ENCODE measurements at regions not wholly inside any gene's neighbourhood (a gene's known extent, or its start where the extent isn't known, plus 50 kb on each side); places are given as distances from the start of the nearest gene placed in this dataset.

DNA sequence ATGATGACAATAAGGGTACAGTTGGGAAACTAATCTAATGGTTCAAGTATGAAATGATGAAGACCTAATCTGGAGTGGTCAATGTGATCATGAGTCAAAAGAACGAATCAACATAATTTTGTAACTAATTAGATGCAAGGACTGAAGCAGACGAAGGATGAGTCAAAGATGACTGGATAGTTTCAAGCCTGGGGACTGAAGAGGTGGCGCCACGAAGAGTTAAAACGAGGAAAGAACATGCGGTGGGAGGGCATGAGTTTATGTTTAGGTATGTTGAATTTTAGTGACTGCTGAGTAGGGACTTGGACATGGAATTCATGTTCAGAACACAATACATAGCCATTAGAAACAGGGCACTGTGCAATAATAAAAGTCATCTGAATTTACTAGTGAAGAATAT lies 221.5 kb upstream of the FAM241A start:
- Histone ChIP-seq H3F3A (ENCODE audit: insufficient read depth, low read length, poor library complexity, severe bottlenecking) (no peaks in the 10 kb centered on the region), H3K9ac (ENCODE audit: low read length) (no peak overlapping the region)
- TF ChIP-seq TAF1 (IDR thresholded peaks at IDR 0.05; ENCODE audit: low read depth), result no peak

DNA sequence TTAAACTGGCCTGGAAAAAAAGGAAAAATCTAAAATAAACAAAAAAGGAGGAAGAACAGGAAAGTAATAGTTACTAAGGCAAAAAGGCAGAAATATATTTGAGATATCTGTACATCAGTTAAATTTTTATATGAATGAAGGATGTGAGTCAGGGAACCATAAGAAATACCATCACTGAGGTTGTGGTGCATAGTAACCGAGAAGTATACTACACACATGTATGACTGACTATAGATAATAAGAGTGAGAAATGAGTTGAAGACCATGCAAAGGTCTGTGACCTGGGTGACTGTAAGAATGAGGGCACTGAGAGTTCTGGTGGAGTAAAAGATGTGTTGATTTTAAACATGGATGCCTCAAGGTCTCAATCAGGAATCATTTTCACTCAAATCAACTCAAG lies 220.6 kb upstream of the FAM241A start:
- no peaks in the 10 kb centered on the region for H3K36me3 ChIP-seq (ENCODE audit: insufficient read depth, low read length)
- no peak overlapping the region for H3K27ac ChIP-seq (ENCODE audit: low read length)
- H3K79me2 ChIP-seq (replicated peaks; ENCODE audit: insufficient read depth, low read length), result no peaks in the 10 kb centered on the region
- no peak overlapping the region for H2AFZ ChIP-seq (ENCODE audit: low read depth, low read length)
- H3K9me2 ChIP-seq (ENCODE audit: insufficient read depth, low read length), result no peaks in the 10 kb centered on the region
- no peaks in the 10 kb centered on the region for H3K9me3 ChIP-seq (ENCODE audit: low read length)
- H3K4me3 ChIP-seq (ENCODE audit: low read length), result no peak overlapping the region
- TF ChIP-seq SMC3 (conservative IDR thresholded peaks at IDR 0.05; ENCODE audit: poor library complexity) (no peak), TAF1 (IDR thresholded peaks at IDR 0.05; ENCODE audit: low read depth) (no peak), POLR2AphosphoS5 (IDR thresholded peaks at IDR 0.05) (no peak), EZH2 (IDR thresholded peaks at IDR 0.05; ENCODE audit: borderline replicate concordance, insufficient read depth, low read length, poor library complexity, severe bottlenecking) (no peak), RAD21 (conservative IDR thresholded peaks at IDR 0.05) (no peak), MXI1 (conservative IDR thresholded peaks at IDR 0.05; ENCODE audit: poor library complexity, severe bottlenecking) (no peak), EP300 (conservative IDR thresholded peaks at IDR 0.05; ENCODE audit: poor library complexity, severe bottlenecking) (no peak)
- TF ChIP-seq, protein P1, sequence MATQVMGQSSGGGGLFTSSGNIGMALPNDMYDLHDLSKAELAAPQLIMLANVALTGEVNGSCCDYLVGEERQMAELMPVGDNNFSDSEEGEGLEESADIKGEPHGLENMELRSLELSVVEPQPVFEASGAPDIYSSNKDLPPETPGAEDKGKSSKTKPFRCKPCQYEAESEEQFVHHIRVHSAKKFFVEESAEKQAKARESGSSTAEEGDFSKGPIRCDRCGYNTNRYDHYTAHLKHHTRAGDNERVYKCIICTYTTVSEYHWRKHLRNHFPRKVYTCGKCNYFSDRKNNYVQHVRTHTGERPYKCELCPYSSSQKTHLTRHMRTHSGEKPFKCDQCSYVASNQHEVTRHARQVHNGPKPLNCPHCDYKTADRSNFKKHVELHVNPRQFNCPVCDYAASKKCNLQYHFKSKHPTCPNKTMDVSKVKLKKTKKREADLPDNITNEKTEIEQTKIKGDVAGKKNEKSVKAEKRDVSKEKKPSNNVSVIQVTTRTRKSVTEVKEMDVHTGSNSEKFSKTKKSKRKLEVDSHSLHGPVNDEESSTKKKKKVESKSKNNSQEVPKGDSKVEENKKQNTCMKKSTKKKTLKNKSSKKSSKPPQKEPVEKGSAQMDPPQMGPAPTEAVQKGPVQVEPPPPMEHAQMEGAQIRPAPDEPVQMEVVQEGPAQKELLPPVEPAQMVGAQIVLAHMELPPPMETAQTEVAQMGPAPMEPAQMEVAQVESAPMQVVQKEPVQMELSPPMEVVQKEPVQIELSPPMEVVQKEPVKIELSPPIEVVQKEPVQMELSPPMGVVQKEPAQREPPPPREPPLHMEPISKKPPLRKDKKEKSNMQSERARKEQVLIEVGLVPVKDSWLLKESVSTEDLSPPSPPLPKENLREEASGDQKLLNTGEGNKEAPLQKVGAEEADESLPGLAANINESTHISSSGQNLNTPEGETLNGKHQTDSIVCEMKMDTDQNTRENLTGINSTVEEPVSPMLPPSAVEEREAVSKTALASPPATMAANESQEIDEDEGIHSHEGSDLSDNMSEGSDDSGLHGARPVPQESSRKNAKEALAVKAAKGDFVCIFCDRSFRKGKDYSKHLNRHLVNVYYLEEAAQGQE (IDR thresholded peaks at IDR 0.05; ENCODE audit: borderline replicate concordance), result no peak
- TF ChIP-seq, protein P2, sequence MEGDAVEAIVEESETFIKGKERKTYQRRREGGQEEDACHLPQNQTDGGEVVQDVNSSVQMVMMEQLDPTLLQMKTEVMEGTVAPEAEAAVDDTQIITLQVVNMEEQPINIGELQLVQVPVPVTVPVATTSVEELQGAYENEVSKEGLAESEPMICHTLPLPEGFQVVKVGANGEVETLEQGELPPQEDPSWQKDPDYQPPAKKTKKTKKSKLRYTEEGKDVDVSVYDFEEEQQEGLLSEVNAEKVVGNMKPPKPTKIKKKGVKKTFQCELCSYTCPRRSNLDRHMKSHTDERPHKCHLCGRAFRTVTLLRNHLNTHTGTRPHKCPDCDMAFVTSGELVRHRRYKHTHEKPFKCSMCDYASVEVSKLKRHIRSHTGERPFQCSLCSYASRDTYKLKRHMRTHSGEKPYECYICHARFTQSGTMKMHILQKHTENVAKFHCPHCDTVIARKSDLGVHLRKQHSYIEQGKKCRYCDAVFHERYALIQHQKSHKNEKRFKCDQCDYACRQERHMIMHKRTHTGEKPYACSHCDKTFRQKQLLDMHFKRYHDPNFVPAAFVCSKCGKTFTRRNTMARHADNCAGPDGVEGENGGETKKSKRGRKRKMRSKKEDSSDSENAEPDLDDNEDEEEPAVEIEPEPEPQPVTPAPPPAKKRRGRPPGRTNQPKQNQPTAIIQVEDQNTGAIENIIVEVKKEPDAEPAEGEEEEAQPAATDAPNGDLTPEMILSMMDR (IDR thresholded peaks at IDR 0.05; ENCODE audit: poor library complexity, severe bottlenecking), result no peak
- no peak overlapping the region for H3K9ac ChIP-seq (ENCODE audit: low read length)
- no peaks in the 10 kb centered on the region for H4K20me1 ChIP-seq (ENCODE audit: insufficient read depth)
- H3K27me3 ChIP-seq (ENCODE audit: insufficient read depth, low read depth, low read length), result no peaks in the 10 kb centered on the region
- no peaks in the 10 kb centered on the region for H3F3A ChIP-seq (ENCODE audit: insufficient read depth, low read length, poor library complexity, severe bottlenecking)
- no peak overlapping the region for H3K4me2 ChIP-seq (ENCODE audit: low read length)

More for the DNA sequence above, 221.5 kb upstream of the FAM241A start:
- H3K79me2 ChIP-seq (replicated peaks; ENCODE audit: insufficient read depth, low read length), result no peaks in the 10 kb centered on the region
- no peak overlapping the region for H2AFZ ChIP-seq (ENCODE audit: low read depth, low read length)
- no peaks in the 10 kb centered on the region for H4K20me1 ChIP-seq (ENCODE audit: insufficient read depth)
- H3K4me2 ChIP-seq (ENCODE audit: low read length), result no peak overlapping the region
- H3K9me3 ChIP-seq (ENCODE audit: low read length), result no peaks in the 10 kb centered on the region
- no peaks in the 10 kb centered on the region for H3K9me2 ChIP-seq (ENCODE audit: insufficient read depth, low read length)
- no peaks in the 10 kb centered on the region for H3K27me3 ChIP-seq (ENCODE audit: insufficient read depth, low read depth, low read length)
- H3K4me3 ChIP-seq (ENCODE audit: low read length), result no peak overlapping the region
- H3K36me3 ChIP-seq (ENCODE audit: insufficient read depth, low read length), result no peaks in the 10 kb centered on the region
- no peak overlapping the region for H3K27ac ChIP-seq (ENCODE audit: low read length)

DNA sequence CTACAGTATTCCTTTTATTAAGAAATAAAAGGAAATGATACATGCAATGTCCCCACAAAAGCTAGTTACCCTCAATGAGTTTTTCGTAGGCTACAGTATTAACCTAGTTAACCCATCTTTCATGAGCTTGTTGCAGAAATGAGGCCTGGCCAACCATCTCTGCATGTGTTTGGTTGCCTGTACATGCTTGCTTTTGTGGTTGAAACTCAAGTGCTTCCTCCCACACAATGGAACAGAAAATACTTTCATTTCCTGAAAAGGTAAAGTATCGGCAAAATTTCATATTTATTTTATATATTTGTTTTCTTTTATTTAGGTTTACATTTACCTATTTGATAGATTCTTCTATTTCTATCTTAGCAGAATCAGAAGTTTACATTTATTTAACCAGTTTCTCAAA lies 214.6 kb upstream of the FAM241A start:
- H3K4me3 ChIP-seq (ENCODE audit: low read length), result no peak overlapping the region
- H3K36me3 ChIP-seq (ENCODE audit: insufficient read depth, low read length), result no peaks in the 10 kb centered on the region
- no peaks in the 10 kb centered on the region for H3K27me3 ChIP-seq (ENCODE audit: insufficient read depth, low read depth, low read length)
- no peak overlapping the region for H2AFZ ChIP-seq (ENCODE audit: low read depth, low read length)
- H3K9me2 ChIP-seq (ENCODE audit: insufficient read depth, low read length), result no peaks in the 10 kb centered on the region
- TF ChIP-seq RAD21 (conservative IDR thresholded peaks at IDR 0.05), result no peak
- no peak for TF ChIP-seq EP300 (conservative IDR thresholded peaks at IDR 0.05; ENCODE audit: poor library complexity, severe bottlenecking)
- TF ChIP-seq, protein P2 (IDR thresholded peaks at IDR 0.05; ENCODE audit: poor library complexity, severe bottlenecking), result no peak
- TF ChIP-seq SMC3 (conservative IDR thresholded peaks at IDR 0.05; ENCODE audit: poor library complexity), result no peak
- no peak for TF ChIP-seq TAF1 (IDR thresholded peaks at IDR 0.05; ENCODE audit: low read depth)
- TF ChIP-seq, protein P1 (IDR thresholded peaks at IDR 0.05; ENCODE audit: borderline replicate concordance), result no peak
- TF ChIP-seq MXI1 (conservative IDR thresholded peaks at IDR 0.05; ENCODE audit: poor library complexity, severe bottlenecking), result no peak
- TF ChIP-seq POLR2AphosphoS5 (IDR thresholded peaks at IDR 0.05), result no peak
- TF ChIP-seq EZH2 (IDR thresholded peaks at IDR 0.05; ENCODE audit: borderline replicate concordance, insufficient read depth, low read length, poor library complexity, severe bottlenecking), result no peak
- no peaks in the 10 kb centered on the region for H3K79me2 ChIP-seq (replicated peaks; ENCODE audit: insufficient read depth, low read length)
- no peak overlapping the region for H3K9ac ChIP-seq (ENCODE audit: low read length)
- no peaks in the 10 kb centered on the region for H3F3A ChIP-seq (ENCODE audit: insufficient read depth, low read length, poor library complexity, severe bottlenecking)
- no peaks in the 10 kb centered on the region for H3K9me3 ChIP-seq (ENCODE audit: low read length)
- H4K20me1 ChIP-seq (ENCODE audit: insufficient read depth), result no peaks in the 10 kb centered on the region
- H3K27ac ChIP-seq (ENCODE audit: low read length), result no peak overlapping the region
- no peak overlapping the region for H3K4me2 ChIP-seq (ENCODE audit: low read length)
